ENCODE measurements at regions not wholly inside any gene's neighbourhood (a gene's known extent, or its start where the extent isn't known, plus 50 kb on each side); places are given as distances from the start of the nearest gene placed in this dataset.

GRCh38 chr18:8988260-8988871 is 114.1 kb upstream of the NDUFV2 start:
- H3K9ac ChIP-seq (ENCODE audit: low read depth, low read length, poor library complexity, severe bottlenecking), result no peak overlapping the region
- no peak overlapping the region for H2AFZ ChIP-seq (ENCODE audit: low read length)
- H4K20me1 ChIP-seq (ENCODE audit: insufficient read depth, low read length, poor library complexity, severe bottlenecking), result no peaks in the 10 kb centered on the region
- H3F3A ChIP-seq (ENCODE audit: low read depth), result no peaks in the 10 kb centered on the region
- no peaks in the 10 kb centered on the region for H3K27me3 ChIP-seq (ENCODE audit: insufficient read depth, low read length, poor library complexity, severe bottlenecking)
- H3K36me3 ChIP-seq (ENCODE audit: insufficient read depth, low read length), result no peaks in the 10 kb centered on the region
- no peaks in the 10 kb centered on the region for H3K4me1 ChIP-seq (ENCODE audit: insufficient read depth, low read length, poor library complexity, severe bottlenecking)
- no peak overlapping the region for H3K4me3 ChIP-seq (ENCODE audit: low read length, poor library complexity, severe bottlenecking)
- no peaks in the 10 kb centered on the region for H3K9me3 ChIP-seq (ENCODE audit: insufficient read depth, low read depth, low read length)
- H3K79me2 ChIP-seq (ENCODE audit: insufficient read depth, low read length), result no peaks in the 10 kb centered on the region
- peak; percentile 86 for TF ChIP-seq CTCF (conservative IDR thresholded peaks at IDR 0.05; ENCODE audit: low read length)
- TF ChIP-seq EZH2phosphoT487 (IDR thresholded peaks at IDR 0.05; ENCODE audit: borderline replicate concordance), result no peak
- no peaks in the 10 kb centered on the region for H3K9me2 ChIP-seq (replicated peaks; ENCODE audit: low read depth, low read length)
- H3K4me2 ChIP-seq (ENCODE audit: low read depth, low read length, poor library complexity, severe bottlenecking), result no peak overlapping the region

GRCh38 chr18:8989017-8989416 is 113.5 kb upstream of the NDUFV2 start:
- Histone ChIP-seq H3K27me3 (ENCODE audit: insufficient read depth, low read length, poor library complexity, severe bottlenecking) (no peaks in the 10 kb centered on the region), H3K9me3 (ENCODE audit: insufficient read depth, low read depth, low read length) (no peaks in the 10 kb centered on the region), H3K79me2 (ENCODE audit: insufficient read depth, low read length) (no peaks in the 10 kb centered on the region), H3K36me3 (ENCODE audit: insufficient read depth, low read length) (no peaks in the 10 kb centered on the region), H3K4me3 (ENCODE audit: low read length, poor library complexity, severe bottlenecking) (no peak overlapping the region), H3K4me1 (ENCODE audit: insufficient read depth, low read length, poor library complexity, severe bottlenecking) (no peaks in the 10 kb centered on the region), H3K9ac (ENCODE audit: low read depth, low read length, poor library complexity, severe bottlenecking) (no peak overlapping the region), H4K20me1 (ENCODE audit: insufficient read depth, low read length, poor library complexity, severe bottlenecking) (no peaks in the 10 kb centered on the region), H3K9me2 (replicated peaks; ENCODE audit: low read depth, low read length) (no peaks in the 10 kb centered on the region), H3K4me2 (ENCODE audit: low read depth, low read length, poor library complexity, severe bottlenecking) (no peak overlapping the region), H2AFZ (ENCODE audit: low read length) (peak overlapping the region; percentile 49; the same call in 1 of the 2 replicates), H3F3A (ENCODE audit: low read depth) (no peaks in the 10 kb centered on the region)
- TF ChIP-seq EZH2phosphoT487 (IDR thresholded peaks at IDR 0.05; ENCODE audit: borderline replicate concordance) (no peak), CTCF (conservative IDR thresholded peaks at IDR 0.05; ENCODE audit: low read length) (no peak)

- H2AFZ ChIP-seq (ENCODE audit: low read length), result no peak overlapping the region
Measured at GRCh38 chr18:8989855-8990254, 112.6 kb upstream of the NDUFV2 start.

More at GRCh38 chr18:8989855-8990254, 112.6 kb upstream of the NDUFV2 start:
- Histone ChIP-seq H3K4me2 (ENCODE audit: low read depth, low read length, poor library complexity, severe bottlenecking) (no peak overlapping the region), H3K4me1 (ENCODE audit: insufficient read depth, low read length, poor library complexity, severe bottlenecking) (no peaks in the 10 kb centered on the region), H3K36me3 (ENCODE audit: insufficient read depth, low read length) (no peaks in the 10 kb centered on the region), H3K4me3 (ENCODE audit: low read length, poor library complexity, severe bottlenecking) (no peak overlapping the region), H3K9me3 (ENCODE audit: insufficient read depth, low read depth, low read length) (no peaks in the 10 kb centered on the region), H3K9ac (ENCODE audit: low read depth, low read length, poor library complexity, severe bottlenecking) (no peak overlapping the region), H3K9me2 (replicated peaks; ENCODE audit: low read depth, low read length) (no peaks in the 10 kb centered on the region), H3K27me3 (ENCODE audit: insufficient read depth, low read length, poor library complexity, severe bottlenecking) (no peaks in the 10 kb centered on the region), H4K20me1 (ENCODE audit: insufficient read depth, low read length, poor library complexity, severe bottlenecking) (no peaks in the 10 kb centered on the region), H3F3A (ENCODE audit: low read depth) (no peaks in the 10 kb centered on the region), H3K79me2 (ENCODE audit: insufficient read depth, low read length) (no peaks in the 10 kb centered on the region)
- no peak for TF ChIP-seq EZH2phosphoT487 (IDR thresholded peaks at IDR 0.05; ENCODE audit: borderline replicate concordance)
